DMS114 treated with DMSO at 0.1 percent for 48 hours (cell line): ENCODE measurements at regions not wholly inside any gene's neighbourhood (a gene's known extent, or its start where the extent isn't known, plus 50 kb on each side); places are given as distances from the start of the nearest gene placed in this dataset.
"Not testable (repeated sequence)": the region's sequence is repeated elsewhere in the genome, so short reads cannot be mapped to it uniquely, and the experiment has no call there.

Experiments
- DNase-seq: peaks from one replicate; lab custom pipeline; 2025; ENCODE audit not compliant: unreplicated experiment; lab: John Stamatoyannopoulos, UW

DNA sequence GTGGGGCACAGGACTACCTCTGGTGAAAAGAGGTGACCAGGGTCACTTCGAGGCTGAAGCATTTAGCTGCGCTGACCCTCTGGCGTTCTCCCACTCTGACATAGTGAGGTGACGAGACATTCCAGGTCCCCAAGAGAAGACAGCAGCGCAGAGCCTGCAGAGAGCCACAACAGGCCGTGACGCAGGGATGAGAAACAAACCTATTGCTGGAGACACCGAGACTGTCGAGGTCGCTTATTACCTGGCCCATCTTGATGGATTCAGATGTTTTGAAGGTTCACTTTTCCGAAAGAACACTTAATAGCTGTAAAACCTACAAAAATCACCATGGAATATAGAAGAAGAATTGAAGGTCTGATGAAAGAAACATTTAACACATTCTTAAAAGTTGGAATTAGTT lies 466.3 kb downstream of the NR2F2 start:
- no peak for DNase-seq

DNA sequence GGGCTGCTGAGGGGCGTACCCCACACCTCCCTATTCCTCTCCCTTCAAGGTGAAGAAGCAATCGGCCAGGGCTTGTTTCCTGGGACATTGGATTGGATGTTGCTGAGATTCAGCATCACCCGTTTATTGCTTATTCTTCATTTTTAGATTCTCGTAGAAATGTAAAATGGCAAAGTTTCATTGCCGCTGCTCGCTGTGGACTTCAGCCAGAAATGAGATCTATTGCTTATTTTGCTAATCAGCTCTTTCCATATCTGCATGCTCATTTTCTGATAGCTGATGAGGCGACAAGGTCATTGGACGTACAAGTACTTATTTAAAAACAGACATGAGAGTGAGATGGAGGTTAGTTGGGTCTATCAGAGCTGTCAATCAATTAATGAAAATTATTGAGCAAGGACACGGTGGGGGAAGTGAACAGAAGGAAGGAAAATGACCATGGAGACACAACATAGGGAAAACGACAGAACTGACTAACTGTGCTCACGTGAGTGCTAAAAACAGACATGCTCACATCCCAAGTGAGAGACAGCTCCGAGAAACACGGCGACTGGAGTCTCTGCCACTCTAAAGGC lies 471.2 kb downstream of the NR2F2 start:
- DNase-seq = no peak

DNA sequence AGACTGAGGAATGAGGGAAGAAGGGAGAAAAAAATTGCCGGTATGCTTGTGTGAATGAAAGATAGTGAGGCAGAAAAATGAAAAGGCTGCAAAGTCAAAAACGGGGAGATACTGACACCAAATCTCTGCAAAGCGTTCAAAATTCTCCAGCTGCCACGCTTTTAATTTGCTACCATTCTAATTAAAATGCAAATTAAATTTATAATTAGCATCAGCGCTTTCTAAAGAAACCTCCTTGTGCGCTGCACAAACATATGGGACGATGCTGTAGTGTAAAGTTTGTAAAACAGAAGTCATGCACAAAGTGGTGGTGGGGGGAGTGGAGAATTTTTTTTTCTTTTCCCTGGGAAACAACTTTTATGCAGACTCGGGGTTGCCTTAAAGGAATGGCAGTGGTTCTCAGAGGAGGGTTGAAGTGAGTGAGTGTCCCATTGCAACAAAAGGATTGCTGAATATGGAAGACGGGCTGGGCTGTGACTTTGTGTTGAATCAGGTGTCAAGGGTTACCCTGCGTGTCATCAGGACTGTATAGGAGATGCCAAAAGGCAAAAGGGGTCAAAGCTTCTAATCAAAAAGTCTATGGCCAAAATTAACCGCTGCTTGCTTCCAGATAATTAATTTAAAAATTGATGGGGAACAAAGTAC lies 472.2 kb downstream of the NR2F2 start:
- no peak for DNase-seq

DNA sequence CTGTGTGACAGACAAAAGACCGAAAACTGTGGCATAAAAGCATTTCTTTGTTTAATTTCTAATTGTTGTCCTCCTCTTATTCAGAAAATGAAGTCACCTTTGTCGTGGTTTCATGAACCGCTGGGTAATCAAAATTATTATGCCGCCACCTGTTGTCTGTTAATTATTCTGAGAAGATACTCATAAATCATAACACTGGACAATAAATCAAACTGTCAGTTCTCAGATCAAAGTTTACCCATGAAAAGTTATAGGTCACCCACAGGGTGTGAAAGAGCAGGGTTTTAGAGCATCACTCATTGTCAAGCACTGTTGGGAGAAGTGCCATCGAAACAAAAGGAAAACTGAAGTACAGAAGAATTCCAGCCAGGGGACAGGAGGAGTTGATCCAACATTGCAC lies 474.3 kb downstream of the NR2F2 start:
- DNase-seq = no peak

DNA sequence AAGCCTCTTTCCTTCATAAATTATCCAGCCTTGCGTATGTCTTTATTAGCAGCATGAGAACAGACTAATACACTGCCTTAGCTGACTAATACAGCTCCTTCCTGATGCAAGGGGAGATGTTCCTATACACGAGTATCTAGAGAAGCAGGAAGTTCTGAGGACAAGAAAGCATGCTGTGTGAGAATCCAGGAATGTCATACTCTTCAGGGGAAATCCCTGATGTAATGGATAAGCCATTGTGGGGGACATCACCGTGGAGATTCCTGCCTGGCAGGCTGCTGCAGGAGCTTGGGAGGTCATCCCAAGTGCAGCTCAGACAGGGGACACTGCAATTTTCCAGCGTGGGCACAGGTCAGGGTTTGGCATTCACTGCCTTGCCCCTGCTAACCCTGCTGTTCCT lies 476.9 kb downstream of the NR2F2 start:
- DNase-seq = no peak

DNA sequence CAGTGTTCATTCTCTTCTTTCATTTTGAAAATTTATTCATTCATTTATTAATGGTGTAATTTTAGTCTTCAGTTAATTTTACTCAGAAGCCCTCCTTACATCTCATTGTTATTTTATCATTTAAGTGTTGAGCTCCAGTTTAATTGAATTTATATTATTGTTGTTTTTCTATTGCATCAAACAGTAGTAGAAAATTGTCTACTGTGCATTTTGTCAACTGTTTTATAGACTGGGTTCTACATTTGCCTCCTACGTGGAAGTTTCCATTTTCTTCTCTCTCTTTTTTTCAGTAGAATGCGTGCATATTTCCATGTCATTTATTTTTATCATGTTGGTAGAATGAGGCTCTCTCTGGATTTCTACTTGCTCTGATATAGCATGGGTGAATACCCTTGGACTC lies 487.4 kb downstream of the NR2F2 start:
- DNase-seq = no peak

DNA sequence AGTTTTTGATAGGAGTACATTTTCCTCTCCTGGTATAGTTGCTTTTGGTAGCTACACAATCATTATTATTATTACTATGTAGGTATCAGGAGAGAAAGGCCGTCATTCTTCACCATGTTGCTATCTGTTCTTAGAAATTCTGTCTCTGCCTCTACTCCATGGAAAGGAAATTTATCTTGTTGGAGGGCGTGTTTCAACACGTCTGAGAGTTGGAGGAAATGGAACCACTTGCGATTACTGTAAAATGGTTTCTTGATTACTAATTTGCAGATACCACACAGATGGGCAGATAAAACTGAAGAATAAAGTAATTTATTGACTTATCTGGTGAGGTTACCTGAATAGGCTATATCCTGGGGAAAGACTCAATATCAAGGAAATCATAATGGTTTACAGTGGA lies 488.4 kb downstream of the NR2F2 start:
- DNase-seq = no peak

DNA sequence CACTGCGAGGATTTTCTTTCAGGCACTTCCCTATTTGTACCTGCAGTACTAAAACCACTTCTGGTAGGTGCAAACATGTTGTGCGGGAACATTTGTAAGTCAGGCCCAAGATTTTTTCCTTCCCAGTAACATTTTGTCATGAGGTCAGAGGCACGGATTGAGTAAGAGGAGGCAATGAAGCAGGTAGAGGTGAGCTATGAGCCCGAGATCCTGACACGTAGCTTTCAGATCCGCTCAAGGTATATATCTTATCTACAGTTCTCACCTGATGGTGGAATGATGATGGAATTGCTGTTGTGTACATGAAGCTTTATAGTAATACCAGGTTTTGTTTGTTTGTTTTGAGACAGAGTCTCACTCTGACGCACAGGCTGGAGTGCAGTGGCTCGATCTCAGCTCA lies 497.5 kb downstream of the NR2F2 start:
- no peak for DNase-seq

DNA sequence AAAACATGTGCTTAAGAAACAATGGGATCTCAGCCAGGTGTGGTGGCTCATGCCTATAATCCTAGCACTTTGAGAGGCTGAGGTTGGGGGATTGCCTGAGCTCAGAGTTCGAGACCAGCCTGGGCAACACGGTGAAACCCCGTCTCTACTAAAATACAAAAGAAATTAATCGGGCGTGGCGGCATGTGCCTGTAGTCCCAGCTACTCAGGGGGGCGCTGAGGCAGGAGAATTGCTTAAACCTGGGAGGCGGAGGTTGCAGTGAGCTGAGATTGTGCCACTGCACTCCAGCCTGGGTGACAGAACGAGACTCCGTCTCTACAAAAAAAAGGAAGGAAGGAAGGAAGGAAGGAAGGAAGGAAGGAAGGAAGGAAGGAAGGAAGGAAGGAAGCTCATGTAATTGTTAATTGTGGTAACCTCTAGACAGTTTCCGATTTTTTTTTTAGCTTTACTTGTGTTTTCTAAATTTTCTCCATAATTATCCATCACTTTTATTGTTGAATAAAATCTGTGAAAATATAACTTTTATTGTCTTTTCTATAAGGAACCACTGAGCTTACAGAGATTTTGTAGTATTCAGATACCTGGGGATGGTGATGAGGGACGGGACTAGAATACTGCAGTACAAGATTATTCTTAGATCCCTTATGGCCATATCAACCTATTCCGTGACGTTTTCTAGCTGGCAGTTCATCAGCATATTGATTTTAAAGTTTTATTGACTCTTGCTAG lies 506.9 kb downstream of the NR2F2 start:
- no peak for DNase-seq

DNA sequence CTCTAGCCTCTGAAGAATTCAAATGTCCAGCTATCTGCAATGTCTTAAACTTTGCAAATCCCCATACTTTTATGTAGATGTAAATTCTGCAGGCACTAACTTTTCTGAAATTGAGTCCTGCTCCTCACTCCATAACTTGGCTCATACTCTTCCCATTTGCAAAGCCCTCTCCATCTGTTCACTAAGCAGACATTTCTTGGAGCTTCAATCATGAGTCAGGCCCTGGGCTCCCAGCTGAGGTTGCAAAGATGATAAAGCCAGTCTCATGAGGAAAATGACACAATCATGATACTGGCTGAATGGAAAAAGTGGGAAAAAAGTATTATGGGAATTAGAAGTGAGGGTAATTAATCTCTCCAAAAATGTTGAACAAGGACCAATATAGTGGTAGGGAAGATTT lies 507.6 kb downstream of the NR2F2 start:
- no peak for DNase-seq

DNA sequence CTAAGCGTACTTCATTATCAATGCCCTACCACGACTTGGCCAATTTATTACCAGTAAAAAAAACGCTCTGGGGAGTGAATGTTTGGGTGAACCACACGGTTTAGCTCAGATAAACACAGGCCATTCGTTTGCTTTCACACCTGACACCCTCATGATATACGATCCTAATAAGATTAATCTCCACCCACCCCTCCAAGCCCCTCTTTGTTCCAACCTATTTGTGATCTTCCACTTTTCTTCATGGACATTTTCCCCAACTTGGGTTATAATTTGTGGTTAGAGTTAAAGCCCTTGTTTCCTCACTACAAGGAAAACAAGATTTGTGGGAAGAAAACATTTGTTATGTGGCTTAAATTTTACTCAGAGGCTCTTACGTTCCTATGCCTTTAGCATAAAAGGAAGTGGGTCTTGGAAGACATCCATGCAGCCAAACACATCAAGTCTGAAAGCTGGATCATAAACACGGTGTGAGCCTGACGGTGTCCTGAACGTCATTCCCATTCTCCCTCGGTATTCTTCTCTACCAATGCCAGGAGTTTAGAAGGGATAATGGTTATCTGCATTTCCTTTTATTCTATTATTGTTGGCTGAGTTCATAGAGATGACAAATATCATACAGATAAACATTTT lies 518.9 kb downstream of the NR2F2 start:
- DNase-seq = no peak

DNA sequence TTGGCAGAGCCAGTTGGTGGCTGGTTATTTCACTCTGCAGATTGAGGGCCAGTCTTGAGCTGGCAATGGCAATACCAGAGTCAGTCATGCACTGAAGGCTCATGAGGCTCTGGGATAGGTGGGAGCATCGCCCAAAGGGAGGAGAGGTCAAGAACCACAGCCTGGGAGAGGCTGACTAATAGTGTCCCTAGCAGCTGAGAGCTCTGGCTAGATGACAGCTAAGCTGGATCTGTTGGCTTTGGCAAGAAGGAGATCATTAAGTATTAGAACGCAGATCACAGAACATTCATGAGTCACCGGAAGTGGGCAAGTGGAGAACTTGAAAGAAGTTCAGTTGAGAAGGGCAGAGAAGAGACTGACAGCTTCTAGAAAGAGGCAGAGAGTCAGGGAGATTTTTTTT lies 521.1 kb downstream of the NR2F2 start:
- DNase-seq = no peak

DNA sequence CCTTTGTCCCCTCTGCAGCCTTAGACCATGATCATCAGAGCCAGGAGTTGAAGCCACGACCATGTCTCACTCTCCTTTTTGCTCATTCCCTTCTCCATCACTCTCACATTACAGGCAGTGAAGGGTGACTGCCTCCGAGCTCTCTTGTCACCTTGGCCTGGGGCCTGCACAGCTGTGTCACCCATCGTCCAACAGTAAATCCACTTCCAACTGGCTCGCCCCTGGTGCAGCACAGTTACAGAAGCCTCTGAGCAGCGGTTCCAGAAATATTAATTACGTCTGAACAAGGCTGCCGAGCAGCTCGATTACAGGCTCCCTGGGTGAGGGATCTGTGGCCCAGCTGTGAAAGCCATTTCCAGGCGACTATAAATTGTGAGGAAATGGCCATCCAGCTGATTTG lies 528.2 kb downstream of the NR2F2 start:
- DNase-seq = no peak

DNA sequence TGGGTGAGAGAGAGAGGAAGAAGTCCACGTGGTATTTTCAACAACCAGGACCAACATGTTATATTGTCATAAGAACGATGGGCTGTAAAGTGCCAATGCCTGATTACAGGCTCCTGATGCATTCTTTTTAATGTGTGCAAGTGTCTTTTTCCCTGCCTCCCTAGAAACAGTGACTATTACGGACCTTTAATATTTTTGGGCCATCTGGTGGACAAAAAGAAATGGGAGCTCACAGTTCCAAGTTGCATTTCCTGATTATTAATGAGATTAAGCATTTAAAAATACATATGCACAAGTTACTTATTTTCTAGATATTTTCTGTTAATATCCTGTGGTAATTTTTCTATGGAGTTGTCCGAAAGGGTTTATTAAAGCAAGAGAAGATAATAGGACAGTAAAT lies 530.2 kb downstream of the NR2F2 start:
- DNase-seq = no peak

DNA sequence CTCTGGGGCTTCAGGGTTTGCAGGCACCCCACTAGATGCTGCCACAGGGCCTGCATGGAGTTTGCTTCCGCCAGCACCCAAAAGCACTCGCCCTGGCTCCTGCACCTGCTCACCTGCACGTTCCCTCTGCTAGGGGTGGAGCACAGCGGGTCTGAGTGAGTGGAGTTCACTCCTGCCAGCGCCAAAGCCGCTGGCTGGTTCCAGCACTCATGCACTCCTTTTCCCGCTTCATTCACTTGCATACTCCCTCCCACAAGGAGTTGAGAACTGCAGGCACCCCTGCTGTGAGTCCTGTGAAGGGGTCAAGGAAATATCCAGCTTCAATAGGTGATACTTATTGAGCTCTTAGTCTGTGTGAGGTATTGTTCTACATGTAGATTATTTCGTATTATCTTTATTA lies 537.5 kb downstream of the NR2F2 start:
- DNase-seq = no peak

DNA sequence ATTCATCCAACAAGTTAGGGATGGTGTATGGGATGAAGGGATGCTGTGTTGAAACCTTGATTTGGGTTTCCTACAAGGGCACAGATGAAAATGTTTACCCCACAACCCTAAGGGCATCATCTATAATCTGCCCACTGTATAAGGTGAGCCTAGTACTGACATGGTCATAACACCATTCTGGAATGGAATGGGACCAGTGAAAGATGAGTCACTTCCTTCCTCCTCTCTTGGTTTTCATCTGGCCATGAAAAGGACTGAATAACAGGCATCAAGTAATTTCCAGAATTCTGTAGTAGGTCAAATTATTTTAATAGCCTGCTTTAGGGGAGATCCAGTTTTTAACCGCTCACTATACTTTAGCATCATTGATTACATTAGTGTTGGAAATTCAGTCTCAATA lies 538.6 kb downstream of the NR2F2 start:
- DNase-seq = no peak

DNA sequence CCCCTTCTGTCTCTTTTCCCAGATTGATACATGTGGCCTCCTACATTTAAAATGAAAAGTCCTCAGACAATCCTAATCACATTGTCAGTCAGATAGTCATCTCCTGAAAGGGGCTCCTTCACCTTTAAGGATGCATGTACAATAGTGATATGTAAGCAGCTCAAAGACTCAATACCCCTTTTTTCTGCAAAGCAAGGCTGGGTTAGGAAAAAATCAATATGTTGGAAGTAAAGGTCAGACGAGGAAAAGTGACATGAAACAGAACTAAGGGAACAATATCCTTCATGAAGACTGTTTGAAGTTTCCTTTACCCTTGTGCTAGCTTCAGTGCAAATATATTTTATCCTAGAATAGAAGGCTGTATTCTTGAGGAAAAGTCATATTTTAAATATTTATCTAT lies 539.3 kb downstream of the NR2F2 start:
- no peak for DNase-seq

DNA sequence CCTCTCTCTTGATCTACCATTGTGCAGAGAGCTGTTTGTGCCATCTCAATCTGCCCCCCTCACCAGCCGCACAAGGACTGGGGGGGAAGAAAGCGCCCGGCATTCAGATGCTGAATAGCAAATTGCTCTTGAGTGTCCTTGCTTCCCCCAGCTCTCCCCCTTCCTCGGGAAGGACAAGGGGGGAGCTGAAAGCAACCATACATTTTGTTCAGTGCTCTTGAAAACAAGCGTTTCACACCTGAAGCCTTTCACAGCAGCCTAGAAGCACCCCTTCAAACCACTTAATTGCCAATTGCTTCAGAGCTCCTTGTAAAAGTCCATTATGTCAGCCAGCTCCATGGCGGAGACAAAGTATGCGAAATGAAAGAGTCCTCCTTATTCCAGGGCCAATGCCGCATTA lies 540.1 kb downstream of the NR2F2 start:
- DNase-seq = no peak

DNA sequence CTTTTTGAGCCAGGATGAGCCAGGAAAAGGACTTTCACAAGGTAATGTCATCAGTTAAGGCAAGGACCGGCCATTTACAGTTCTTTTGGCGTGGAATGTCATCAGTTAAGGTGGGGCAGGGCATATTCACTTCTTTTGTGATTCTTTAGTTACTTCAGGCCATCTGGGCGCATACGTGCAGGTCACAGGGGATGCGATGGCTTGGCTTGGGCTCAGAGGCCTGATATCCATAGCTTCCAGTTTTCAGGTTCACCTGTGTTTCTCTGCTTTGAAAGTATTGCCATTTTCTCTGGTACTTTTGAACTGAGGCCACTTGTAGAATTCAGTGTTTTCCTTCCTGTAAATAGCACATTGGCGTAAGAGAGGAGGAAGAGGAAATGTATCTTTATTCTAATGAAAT lies 546.9 kb downstream of the NR2F2 start:
- not testable (repeated sequence) for DNase-seq

DNA sequence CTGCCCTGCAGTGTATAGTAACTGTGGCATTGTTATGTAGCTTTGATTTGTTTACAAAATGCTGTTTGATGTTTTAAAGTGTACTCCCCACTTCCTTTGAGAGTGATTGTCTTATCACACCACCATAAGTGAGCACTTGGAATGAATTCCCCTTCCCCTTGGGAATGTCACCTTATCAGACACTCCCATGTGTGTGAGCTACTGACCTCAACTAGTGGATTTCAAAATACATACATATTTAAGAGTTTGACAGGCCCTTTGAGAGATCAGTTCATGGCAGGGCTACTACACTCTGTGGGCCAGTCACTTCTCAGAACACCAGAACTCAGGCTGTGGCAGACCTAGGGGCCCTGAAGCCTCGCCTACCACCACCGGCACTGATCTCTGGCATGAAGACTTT lies 547.6 kb downstream of the NR2F2 start:
- no peak for DNase-seq

DNA sequence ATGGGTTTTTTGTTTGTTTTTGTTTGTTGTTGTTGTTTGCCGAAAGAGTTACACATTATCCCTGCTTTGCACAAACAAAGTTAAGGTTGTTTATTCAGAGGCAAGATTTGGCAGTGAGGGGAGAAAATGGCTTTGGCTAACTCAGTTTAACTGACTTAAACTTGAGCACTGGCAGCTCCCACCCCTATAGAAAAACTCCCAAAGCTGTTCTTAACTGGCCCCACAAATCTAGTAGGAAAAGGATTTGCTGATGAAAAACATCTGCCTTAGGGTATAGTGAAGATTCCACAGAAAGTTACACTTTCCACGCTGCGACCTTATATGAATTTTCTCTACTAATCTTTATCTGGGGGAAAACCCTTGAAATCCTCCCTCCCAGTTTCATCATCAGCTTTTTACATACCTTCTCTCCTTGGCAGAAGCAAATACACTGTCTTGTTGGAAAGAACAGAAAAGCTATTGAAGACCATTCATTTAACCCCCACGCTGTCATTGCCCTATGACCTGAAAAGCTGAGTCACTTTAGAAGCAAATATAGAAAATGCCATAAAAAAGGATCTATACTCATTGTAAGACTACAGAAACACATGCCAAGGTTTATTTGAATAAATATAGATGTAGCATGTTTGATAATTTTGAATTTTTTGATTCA lies 551.7 kb downstream of the NR2F2 start:
- DNase-seq = no peak

DNA sequence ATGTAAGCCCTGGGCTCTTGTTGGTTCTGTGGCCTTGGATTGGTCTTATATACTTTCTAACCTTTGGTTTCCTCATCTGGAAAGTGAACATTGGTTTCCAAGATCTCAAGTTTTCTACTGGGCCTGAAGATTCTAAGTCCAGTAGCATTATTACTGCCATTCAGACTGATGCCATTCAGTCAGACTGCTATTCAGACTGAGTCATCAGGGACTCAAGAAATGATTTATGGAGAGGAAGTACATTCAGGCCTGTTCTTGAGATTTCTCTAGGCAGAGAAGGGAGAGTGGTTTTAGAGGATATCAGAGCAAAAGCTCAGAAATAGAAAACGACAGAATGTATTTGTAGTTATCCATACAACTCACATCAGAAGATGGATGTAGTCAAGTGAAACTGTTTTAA lies 557.2 kb downstream of the NR2F2 start:
- DNase-seq = no peak
